Mesothelial cell of epicardium (in vitro differentiated cells): ENCODE measurements at regions not wholly inside any gene's neighbourhood (a gene's known extent, or its start where the extent isn't known, plus 50 kb on each side); places are given as distances from the start of the nearest gene placed in this dataset.
A peak's percentile ranks its signal among the peaks of the same experiment; 100 is the strongest.

Experiments used
- DNase-seq, 2 experiments: peaks; one replicate each; pipeline ENCODE4 v3.0.0; 2021; ENCODE audit warnings: low spot score in 2 of 2; ENCODE audit not compliant: unreplicated experiment in 2 of 2
- H3K27ac Mint-ChIP-seq: 2 replicates; pipeline ENCODE4 v1.8.0; 2021; ENCODE audit warnings: mixed read lengths
- H3K27me3 Mint-ChIP-seq: 2 replicates; pipeline ENCODE4 v1.8.0; 2021; ENCODE audit warnings: low read depth, mixed read lengths
- H3K36me3 Mint-ChIP-seq: 2 replicates; pipeline ENCODE4 v1.8.0; 2021; ENCODE audit warnings: mixed read lengths
- H3K4me1 Mint-ChIP-seq: 2 replicates; pipeline ENCODE4 v1.8.0; 2021; ENCODE audit warnings: mixed read lengths
- H3K4me3 Mint-ChIP-seq: 2 replicates; pipeline ENCODE4 v1.8.0; 2021; ENCODE audit warnings: mild to moderate bottlenecking, moderate library complexity, mixed read lengths
- H3K9me3 Mint-ChIP-seq: 2 replicates; pipeline ENCODE4 v1.8.0; 2021; ENCODE audit warnings: mixed read lengths
- TF ChIP-seq, protein P1 (sequence below): fragments of 200-600 bp; sonication (generic); IDR thresholded peaks from one replicate; pipeline ENCODE4 v1.5.0; 2021; ENCODE audit warnings: antibody characterized with exemption; ENCODE audit not compliant: unreplicated experiment

DNA sequence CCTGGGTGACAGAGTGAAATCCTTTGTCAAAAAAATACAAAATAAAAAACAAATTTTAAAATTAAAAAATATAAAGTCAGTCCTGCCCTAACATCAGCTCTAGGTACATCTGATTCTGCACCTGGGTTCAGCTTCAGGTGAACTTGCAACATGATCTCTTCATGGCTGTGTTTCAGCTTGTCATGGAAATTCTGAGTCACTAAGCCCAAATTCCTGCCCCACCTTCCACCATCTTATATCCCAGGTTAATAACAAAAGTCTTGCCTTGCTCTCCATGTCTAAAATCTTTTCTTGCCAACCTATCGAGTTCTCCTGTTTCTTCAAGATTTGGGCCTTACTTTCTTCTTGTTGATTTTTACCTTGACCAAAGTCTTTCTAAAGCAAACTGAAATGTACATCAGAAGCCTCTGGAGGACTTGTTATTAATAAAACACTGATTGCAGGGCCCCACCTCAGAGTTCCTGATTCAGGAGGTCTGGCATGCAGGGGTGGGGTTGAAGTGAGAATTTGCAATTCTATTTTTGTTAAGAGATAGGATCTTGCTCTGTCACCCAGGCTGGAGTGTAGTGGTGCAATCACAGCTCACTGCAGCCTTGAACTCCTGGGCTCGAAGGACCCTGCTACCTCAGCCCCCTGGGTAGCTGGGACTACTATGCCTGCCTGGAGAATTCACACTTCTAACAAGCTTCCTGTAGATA lies 125.8 kb upstream of the VCX3A start:
- no peak for DNase-seq
- H3K36me3 Mint-ChIP-seq = no peaks in the 10 kb centered on the region
- H3K4me3 Mint-ChIP-seq = no peak overlapping the region
- no peaks in the 10 kb centered on the region for H3K4me1 Mint-ChIP-seq
- TF ChIP-seq, protein P1, sequence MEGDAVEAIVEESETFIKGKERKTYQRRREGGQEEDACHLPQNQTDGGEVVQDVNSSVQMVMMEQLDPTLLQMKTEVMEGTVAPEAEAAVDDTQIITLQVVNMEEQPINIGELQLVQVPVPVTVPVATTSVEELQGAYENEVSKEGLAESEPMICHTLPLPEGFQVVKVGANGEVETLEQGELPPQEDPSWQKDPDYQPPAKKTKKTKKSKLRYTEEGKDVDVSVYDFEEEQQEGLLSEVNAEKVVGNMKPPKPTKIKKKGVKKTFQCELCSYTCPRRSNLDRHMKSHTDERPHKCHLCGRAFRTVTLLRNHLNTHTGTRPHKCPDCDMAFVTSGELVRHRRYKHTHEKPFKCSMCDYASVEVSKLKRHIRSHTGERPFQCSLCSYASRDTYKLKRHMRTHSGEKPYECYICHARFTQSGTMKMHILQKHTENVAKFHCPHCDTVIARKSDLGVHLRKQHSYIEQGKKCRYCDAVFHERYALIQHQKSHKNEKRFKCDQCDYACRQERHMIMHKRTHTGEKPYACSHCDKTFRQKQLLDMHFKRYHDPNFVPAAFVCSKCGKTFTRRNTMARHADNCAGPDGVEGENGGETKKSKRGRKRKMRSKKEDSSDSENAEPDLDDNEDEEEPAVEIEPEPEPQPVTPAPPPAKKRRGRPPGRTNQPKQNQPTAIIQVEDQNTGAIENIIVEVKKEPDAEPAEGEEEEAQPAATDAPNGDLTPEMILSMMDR = no peak
- no peak overlapping the region for H3K27ac Mint-ChIP-seq
- H3K9me3 Mint-ChIP-seq = peaks cover 22% of the 10 kb centered on the region
- H3K27me3 Mint-ChIP-seq = no peaks in the 10 kb centered on the region

DNA sequence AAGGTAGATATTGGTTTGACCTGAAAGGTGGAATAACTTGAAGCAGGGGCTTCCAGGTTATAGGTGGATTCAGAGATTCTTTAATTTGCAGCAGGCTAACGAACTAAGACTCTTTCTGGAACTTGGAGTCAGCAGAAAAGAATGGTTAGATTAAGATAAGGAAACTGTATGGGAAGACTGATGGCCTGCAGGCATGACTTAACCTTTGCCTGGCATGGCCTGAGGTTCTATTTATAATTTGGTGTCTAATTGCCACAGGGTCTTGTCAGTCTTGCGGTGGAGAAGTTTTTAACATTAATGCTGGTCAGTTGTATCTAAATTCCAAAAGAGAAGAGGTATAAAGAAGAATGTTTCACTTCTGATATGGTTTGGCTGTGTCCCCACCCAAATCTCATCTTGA lies 110.3 kb upstream of the VCX3A start:
- H3K9me3 Mint-ChIP-seq = peaks cover 9% of the 10 kb centered on the region
- H3K4me3 Mint-ChIP-seq = no peak overlapping the region
- peaks cover 8% of the 10 kb centered on the region for H3K4me1 Mint-ChIP-seq
- TF ChIP-seq, protein P1 = no peak
- H3K27me3 Mint-ChIP-seq = no peaks in the 10 kb centered on the region
- H3K36me3 Mint-ChIP-seq = peaks cover 3% of the 10 kb centered on the region
- no peak overlapping the region for H3K27ac Mint-ChIP-seq
- DNase-seq = no peak

DNA sequence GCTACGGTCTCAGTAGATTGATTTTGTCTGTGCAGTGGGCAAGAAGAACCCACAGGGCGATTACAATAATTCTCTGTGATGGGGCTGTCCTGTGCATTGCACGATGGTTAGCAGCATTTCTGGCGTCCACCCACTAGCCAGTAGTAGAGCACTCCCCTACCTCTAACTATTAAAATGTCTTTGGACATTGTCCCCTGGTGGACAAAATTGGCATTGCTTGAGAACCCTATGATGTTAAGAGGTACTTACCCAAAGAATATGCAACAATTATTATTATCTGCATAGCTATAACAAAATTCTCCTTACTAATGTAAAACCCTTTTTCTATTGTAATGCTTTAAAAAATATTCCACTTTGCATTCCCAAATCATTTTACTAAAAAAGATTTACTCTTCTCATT lies 109.5 kb upstream of the VCX3A start:
- peaks cover 9% of the 10 kb centered on the region for H3K9me3 Mint-ChIP-seq
- H3K36me3 Mint-ChIP-seq = peaks cover 3% of the 10 kb centered on the region
- no peak overlapping the region for H3K4me3 Mint-ChIP-seq
- H3K27ac Mint-ChIP-seq = no peak overlapping the region
- H3K4me1 Mint-ChIP-seq = peaks cover 8% of the 10 kb centered on the region
- DNase-seq = no peak
- H3K27me3 Mint-ChIP-seq = no peaks in the 10 kb centered on the region
- TF ChIP-seq, protein P1 = peak; percentile 84

DNA sequence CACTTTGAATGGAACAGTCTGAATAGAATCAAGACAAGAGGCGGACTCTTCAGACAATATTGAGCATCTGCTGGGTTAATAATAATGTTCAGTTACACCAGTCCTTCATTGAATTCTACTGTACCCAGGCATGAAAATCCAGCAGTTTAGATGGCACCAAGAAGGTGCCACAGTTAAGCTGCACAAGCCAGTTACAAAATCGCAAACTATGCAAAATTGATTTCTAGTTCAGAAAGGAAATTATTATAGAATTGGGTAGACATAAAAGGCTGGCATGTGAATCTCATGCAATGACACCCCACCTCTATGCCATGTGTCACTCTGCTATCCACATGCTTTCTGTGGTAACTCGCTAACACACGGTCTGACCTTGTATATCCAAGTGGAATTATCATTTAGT lies 105.8 kb upstream of the VCX3A start:
- peaks cover 3% of the 10 kb centered on the region for H3K36me3 Mint-ChIP-seq
- H3K4me1 Mint-ChIP-seq = peaks cover 2% of the 10 kb centered on the region
- peaks cover 11% of the 10 kb centered on the region for H3K9me3 Mint-ChIP-seq
- H3K27ac Mint-ChIP-seq = no peak overlapping the region
- TF ChIP-seq, protein P1 = no peak
- DNase-seq = no peak
- no peak overlapping the region for H3K4me3 Mint-ChIP-seq
- no peaks in the 10 kb centered on the region for H3K27me3 Mint-ChIP-seq

DNA sequence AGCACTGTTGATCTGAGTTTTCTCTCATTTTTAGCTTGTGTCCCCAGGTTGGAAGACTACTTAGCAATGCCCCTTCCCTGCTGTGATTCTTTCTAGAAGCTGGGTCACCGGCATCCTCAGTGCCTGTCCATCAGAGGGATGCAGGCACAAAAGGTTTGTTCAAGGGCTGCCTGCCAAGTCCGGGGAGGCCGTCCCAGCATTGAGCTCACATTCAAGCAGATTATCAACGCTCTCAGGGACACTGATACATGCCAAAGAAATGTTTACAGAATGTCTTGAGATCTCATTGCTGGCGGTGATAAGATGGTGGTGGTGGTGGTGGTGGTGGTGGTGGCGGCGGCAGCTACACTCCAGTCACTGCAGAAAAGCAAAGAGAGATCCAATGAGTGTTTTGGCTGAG lies 79.6 kb upstream of the VCX3A start:
- H3K9me3 Mint-ChIP-seq = peaks cover 17% of the 10 kb centered on the region
- H3K27ac Mint-ChIP-seq = no peak overlapping the region
- H3K27me3 Mint-ChIP-seq = no peaks in the 10 kb centered on the region
- no peaks in the 10 kb centered on the region for H3K36me3 Mint-ChIP-seq
- no peak for DNase-seq
- TF ChIP-seq, protein P1 = no peak
- no peak overlapping the region for H3K4me3 Mint-ChIP-seq
- H3K4me1 Mint-ChIP-seq = no peaks in the 10 kb centered on the region
